Activated CD4-positive, alpha-beta T cell treated with anti-CD3 and anti-CD28 coated beads, Interleukin-2, amount 50 U/mL, for 16 hours (primary cell): ENCODE measurements at regions not wholly inside any gene's neighbourhood (a gene's known extent, or its start where the extent isn't known, plus 50 kb on each side); places are given as distances from the start of the nearest gene placed in this dataset.
"Not testable (repeated sequence)": the region's sequence is repeated elsewhere in the genome, so short reads cannot be mapped to it uniquely, and the experiment has no call there.

ENCODE experiments used
- DNase-seq: peaks from one replicate; pipeline ENCODE4 v3.0.0-alpha.2; 2020

DNA sequence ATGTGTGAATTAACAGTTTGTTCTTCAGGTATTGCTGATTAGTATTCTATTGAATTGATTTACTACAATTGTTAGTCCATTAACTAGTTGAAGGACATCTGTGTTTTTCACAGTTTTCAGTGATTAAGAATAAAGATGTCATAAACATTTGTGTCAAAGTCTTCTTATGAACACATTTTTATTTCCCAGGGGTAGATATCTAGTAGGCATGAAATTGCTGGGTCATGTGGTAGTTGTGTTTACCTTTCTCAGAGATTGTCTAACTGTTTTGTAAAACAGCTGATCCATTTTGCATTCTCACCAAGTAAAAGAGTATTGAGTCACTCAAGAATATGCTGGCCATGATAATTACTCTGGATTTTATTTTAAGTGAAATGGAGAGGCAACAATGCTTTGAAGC, 1145.3 kb downstream of the FSCB start:
- no peak for DNase-seq

GRCh38 chr14:43360239-43360638, 1146.8 kb downstream of the FSCB start:
- no peak for DNase-seq

DNA sequence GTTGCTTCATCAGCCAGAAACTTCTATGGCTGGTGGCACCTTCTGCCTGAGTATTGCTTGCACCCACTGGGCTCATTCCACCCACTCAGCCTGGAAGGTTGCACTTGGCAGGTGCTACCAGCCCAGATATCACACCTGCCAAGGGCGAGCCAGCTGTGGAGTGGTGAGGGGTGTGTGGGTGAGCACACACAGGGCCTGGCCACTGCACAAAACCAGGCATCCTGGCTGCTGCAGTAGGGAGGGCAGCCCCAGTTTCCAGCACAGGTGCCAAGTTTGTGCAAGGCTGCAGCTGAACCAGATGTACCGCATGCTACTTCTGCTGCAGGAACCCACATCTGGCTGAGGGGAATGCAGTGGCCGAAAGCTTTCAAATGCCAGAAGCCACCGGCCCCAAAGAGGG, 1147.8 kb downstream of the FSCB start:
- DNase-seq, result no peak

GRCh38 chr14:43356979-43357545, 1150.0 kb downstream of the FSCB start:
- DNase-seq, result no peak

- no peak for DNase-seq
These were observed 1150.7 kb downstream of the FSCB start for GRCh38 chr14:43356382-43356781.

DNA sequence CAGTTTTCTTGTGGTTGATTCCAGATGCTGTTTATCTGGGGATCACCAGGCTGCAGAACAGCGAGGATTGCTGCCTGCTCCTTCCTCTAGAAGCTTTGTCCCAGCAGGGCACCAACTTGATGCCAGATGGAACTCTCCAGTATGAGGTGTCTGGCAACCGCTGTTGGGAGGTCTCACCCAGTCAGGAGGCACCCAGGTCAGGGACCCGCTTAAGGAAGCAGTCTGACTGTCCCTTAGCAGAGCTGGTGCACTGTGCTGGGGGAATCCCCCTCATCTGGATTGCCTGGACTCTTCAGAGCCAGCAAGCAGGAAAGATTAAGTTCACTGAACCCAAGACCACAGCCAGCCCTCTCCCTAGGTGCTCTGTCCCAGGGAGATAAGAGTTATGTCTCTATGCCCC, 1165.2 kb downstream of the FSCB start:
- DNase-seq, result no peak

- DNase-seq, result no peak
These were observed 1168.4 kb downstream of the FSCB start for GRCh38 chr14:43338713-43339112.

GRCh38 chr14:43336351-43336750, 1170.7 kb downstream of the FSCB start:
- no peak for DNase-seq

GRCh38 chr14:43326501-43327407, 1180.3 kb downstream of the FSCB start:
- not testable (repeated sequence) for DNase-seq

DNA sequence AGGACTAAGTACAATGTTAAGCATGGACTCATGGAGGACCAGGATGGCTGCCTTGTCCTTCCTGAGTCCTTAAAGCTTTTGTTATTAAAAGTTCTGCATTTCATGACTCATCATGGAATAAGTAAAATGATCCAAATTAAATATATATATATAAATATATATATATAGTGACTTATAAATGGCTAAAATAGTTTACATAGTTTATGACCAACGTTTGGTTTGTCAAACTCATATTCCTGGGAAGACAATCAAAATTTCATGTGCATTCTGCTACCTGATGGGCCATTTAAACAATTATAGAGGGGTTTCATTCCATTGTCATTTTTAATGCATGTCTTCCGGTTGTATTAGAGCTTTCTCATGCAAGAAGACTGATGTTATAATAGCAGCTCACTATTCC, 1190.7 kb downstream of the FSCB start:
- no peak for DNase-seq

DNA sequence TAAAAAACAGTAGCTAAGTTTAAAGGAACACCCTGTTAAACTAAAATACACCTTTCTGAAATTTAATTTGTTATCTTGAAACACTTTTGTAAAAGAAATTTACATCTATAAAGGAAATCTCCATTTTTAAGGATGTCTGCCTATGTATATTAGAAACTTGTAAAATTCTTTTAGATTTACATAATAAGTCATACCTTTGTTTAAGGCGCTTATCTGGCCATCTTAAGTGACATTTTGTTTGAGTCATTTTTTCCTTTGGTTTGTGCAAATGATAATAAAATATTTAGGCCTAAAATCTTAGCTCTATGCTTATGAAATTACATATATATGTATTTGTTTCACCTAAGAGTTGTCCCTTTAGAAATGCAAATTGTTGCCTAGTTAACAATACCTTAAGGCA, 1193.4 kb downstream of the FSCB start:
- DNase-seq, result no peak

GRCh38 chr14:43308421-43309110, 1198.5 kb downstream of the FSCB start:
- DNase-seq, result no peak

GRCh38 chr14:43307836-43308235, 1199.2 kb downstream of the FSCB start:
- DNase-seq, result no peak

GRCh38 chr14:43306053-43306452, 1201.0 kb downstream of the FSCB start:
- DNase-seq, result no peak

GRCh38 chr14:43297794-43298193, 1209.3 kb downstream of the FSCB start:
- DNase-seq, result no peak

DNA sequence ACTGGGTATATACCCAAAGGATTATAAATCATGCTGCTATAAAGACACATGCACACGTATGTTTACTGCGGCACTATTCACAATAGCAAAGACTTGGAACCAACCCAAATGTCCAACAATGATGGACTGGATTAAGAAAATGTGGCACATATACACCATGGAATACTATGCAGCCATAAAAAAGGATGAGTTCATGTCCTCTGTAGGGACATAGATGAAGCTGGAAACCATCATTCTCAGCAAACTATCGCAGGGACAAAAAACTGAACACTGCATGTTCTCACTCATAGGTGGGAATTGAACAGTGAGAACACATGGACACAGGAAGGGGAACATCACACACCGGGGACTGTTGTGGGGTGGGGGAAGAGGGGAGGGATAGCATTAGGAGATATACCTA, 1211.0 kb downstream of the FSCB start:
- not testable (repeated sequence) for DNase-seq

DNA sequence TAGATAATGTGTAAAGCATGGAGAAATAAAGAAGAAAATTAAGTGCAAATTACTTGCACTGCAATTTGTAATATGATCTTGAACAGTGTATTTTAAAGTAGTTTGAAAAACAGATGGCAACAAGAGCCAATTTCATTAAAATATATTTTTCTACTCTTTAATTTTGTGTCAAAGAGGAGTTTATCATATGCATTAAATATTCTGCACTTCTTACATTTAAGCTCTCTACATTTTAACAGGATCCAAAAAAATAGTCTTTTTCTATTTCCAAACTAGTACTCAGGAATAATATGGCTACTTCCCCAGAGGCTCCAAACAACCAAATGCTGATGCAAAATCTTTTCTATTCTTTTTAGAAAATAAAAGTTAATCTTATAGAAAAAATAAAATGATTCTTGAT, 1221.5 kb downstream of the FSCB start:
- no peak for DNase-seq

DNA sequence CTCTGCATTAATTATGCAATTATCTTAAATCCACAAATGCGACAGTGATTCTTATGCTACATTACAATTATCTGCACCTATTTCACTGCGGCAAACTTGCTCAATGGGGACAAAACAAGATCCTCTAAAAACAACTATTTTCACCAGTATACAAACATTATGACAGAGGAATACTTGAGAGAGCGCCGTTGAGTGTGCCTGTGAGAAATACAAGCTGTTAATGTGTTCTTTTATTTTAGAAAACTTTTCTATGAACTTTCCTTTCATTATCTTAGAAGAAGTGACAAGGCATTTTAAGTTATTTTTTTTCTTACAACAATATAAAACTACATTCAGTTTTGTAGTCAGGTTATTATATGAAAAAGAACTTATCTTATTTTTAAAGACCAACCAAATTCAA, 1247.0 kb downstream of the FSCB start:
- DNase-seq, result no peak

- DNase-seq, result no peak
These were observed 1248.7 kb downstream of the FSCB start for GRCh38 chr14:43258396-43258795.

GRCh38 chr14:43256996-43257395, 1250.1 kb downstream of the FSCB start:
- not testable (repeated sequence) for DNase-seq

DNA sequence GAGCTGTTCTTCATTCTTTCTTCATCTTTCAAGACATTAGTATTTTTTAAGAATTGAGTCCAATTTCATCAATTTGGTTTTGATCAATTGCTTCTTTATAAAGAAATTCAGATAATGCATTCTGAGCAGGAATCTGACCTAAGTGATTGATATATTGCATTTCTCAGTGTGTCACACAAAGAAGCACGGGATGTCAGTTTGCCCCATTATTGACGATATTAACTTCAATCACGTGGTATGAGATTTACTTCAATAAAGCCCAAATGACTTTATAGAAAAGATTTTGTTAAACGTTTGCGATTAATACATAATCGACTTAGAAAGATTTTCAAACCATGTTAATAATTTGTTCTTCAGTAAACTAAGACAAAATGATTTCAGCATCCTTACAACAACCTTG, 1254.2 kb downstream of the FSCB start:
- no peak for DNase-seq

- DNase-seq, result no peak
These were observed 1257.5 kb downstream of the FSCB start for GRCh38 chr14:43249591-43249990.

- DNase-seq, result no peak
These were observed 1258.0 kb downstream of the FSCB start for GRCh38 chr14:43249116-43249515.

GRCh38 chr14:43247877-43248276, 1259.2 kb downstream of the FSCB start:
- DNase-seq, result no peak
